Heart left ventricle (tissue), 16 donors: ENCODE measurements at regions not wholly inside any gene's neighbourhood (a gene's known extent, or its start where the extent isn't known, plus 50 kb on each side); places are given as distances from the start of the nearest gene placed in this dataset.

ENCODE experiments used
- ATAC-seq, 4 donors: fragments of 200-7000 bp; cut with Tn5 transposase; one replicate each; pipeline ENCODE4 v1.9.1; 2020 to 2022; ENCODE audit warnings: moderate library complexity in 4 of 4, mild to moderate bottlenecking in 3 of 4, moderate number of reproducible peaks in 1 of 4
- DNase-seq, 5 donors: peaks; one replicate each; pipeline ENCODE4 v3.0.0-alpha.2; 2020
- H3K27ac ChIP-seq, 12 donors: fragments of 200-600 bp; sonication (generic) in 4 of 12; one replicate each; pipeline versions ENCODE4 v1.5.0 to v1.8.0; 2016 to 2022; ENCODE audit warnings: mild to moderate bottlenecking in 2 of 12
- H3K27me3 ChIP-seq, 9 donors: fragments of 200-600 bp; sonication (generic) in 2 of 9; one replicate each; pipeline versions ENCODE4 v1.5.1 to v1.8.0; 2016 to 2022; ENCODE audit warnings: mild to moderate bottlenecking in 3 of 9
- H3K36me3 ChIP-seq, 9 donors: fragments of 200-600 bp; sonication (generic) in 2 of 9; one replicate each; pipeline versions ENCODE4 v1.5.0 to v1.8.0; 2018 to 2022; ENCODE audit warnings: mild to moderate bottlenecking in 2 of 9
- H3K4me1 ChIP-seq, 12 donors: fragments of 200-600 bp; sonication (generic) in 4 of 12; one replicate each; pipeline versions ENCODE4 v1.5.0 to v1.8.0; 2016 to 2022; ENCODE audit warnings: mild to moderate bottlenecking in 3 of 12
- H3K4me3 ChIP-seq, 12 donors: fragments of 200-600 bp; sonication (generic) in 4 of 12; one replicate each; pipeline versions ENCODE4 v1.5.0 to v1.8.0; 2017 to 2022; ENCODE audit warnings: mild to moderate bottlenecking in 9 of 12, moderate library complexity in 4 of 12
- H3K9me3 ChIP-seq, 12 donors: fragments of 200-600 bp; sonication (generic) in 4 of 12; one replicate each; pipeline versions ENCODE4 v1.5.0 to v1.8.0; 2016 to 2022; ENCODE audit warnings: mild to moderate bottlenecking in 1 of 12
- POLR2A ChIP-seq, 2 donors: fragments of 450-650 bp; IDR thresholded peaks; one replicate each; pipeline ENCODE4 v1.6.1; 2017; ENCODE audit warnings: antibody characterized with exemption in 2 of 2, mild to moderate bottlenecking in 2 of 2, moderate library complexity in 2 of 2
- WGBS, 4 donors: extraction: QIAGEN DNeasy Blood & Tissue Kit in 2 of 4; methylation state at CpG; one replicate each; pipeline versions ENCODE4 v1.1.5 to v1.1.7; 2013 to 2018; 5-methylcytosine and 5-hydroxymethylcytosine counted together
- intact Hi-C, 10 donors: fragments of 100-400 bp; cut with DNase I; formaldehyde crosslinking; loops; one replicate each; pipeline versions ENCODE4 v1.11.1 to v1.14.2; 2022
- TF ChIP-seq, protein P1 (sequence below), 12 donors: fragments of 200-600 bp; sonication (generic) in 4 of 12; IDR thresholded peaks; one replicate each; pipeline versions ENCODE4 v1.5.0 to v1.8.0; 2018 to 2022; ENCODE audit warnings: antibody characterized with exemption in 12 of 12, mild to moderate bottlenecking in 5 of 12
- donor health status: ischemic (EF 13 %, LVEDD 7.1; RV severe dilation, severe dysfunction).
- donor health status: healthy with polysubstance abuse.
- donor health status: DM: no; HTN: yes; CAD: no.
- donor health status: DM: no; HTN: no; CAD: no.
- donor health status: ischemic (EF 25% LVEDD 6.9; RV normal size, moderate dysfunction).
- donor health status: ischemic (EF 25% LVEDD 5.7; RV mildly dilated, moderate dysfunction).
- donor health status: healthy.
- donor health status: DM: yes; HTN: yes; CAD: no.
- donor health status: ischemic (EF 35%, LVEDD 5.7; RV mildly dilated, moderate dysfunction).
- donor health status: nonischemic (EF 11% LVEDD 7.7; RV severe dilation, severe dysfunction).
- donor health status: DM: yes; HTN: yes; CAD: no.
- donor health status: PGD.
- donor health status: ischemic (EF 29% LVEDD 5.4; RV normal size, mild dysfunction).
- donor health status: nonischemic (EF 23%, LVEDD 6.1; RV moderate dilation, normal function).

DNA sequence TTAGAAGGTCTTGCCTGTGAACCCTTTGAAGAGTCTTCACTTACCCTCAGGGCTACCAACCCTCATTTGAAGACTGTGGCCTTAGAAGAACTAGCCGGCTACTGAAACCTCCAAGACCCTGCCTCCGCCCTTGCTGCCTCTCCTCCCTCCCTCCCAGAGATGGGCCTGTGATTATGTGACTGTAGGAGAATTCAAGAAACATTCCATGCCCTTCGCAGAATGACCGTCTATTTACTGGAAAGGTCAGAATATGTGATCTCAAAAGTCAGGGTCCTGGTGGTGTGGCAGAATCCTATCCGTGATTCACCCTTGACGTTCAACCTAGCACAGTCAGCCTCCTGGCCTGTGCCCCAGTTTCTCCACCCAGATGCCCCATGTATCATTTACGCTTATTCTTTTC lies 109.6 kb downstream of the CTNND1 start:
- WGBS, 4 donors = 74 to 93% (median 90%) methylated on average over 7 of the region's 7 CpGs
- no peak overlapping the region for H3K4me3 ChIP-seq
- ATAC-seq = no peak
- no peak overlapping the region for H3K27ac ChIP-seq
- DNase-seq = no peak
- H3K36me3 ChIP-seq = no peaks in the 10 kb centered on the region
- H3K9me3 ChIP-seq = no peaks in the 10 kb centered on the region
- no peaks in the 10 kb centered on the region for H3K27me3 ChIP-seq
- no peaks in the 10 kb centered on the region for H3K4me1 ChIP-seq
- TF ChIP-seq POLR2A (IDR thresholded peaks at IDR 0.05) = no peak
- TF ChIP-seq, protein P1, sequence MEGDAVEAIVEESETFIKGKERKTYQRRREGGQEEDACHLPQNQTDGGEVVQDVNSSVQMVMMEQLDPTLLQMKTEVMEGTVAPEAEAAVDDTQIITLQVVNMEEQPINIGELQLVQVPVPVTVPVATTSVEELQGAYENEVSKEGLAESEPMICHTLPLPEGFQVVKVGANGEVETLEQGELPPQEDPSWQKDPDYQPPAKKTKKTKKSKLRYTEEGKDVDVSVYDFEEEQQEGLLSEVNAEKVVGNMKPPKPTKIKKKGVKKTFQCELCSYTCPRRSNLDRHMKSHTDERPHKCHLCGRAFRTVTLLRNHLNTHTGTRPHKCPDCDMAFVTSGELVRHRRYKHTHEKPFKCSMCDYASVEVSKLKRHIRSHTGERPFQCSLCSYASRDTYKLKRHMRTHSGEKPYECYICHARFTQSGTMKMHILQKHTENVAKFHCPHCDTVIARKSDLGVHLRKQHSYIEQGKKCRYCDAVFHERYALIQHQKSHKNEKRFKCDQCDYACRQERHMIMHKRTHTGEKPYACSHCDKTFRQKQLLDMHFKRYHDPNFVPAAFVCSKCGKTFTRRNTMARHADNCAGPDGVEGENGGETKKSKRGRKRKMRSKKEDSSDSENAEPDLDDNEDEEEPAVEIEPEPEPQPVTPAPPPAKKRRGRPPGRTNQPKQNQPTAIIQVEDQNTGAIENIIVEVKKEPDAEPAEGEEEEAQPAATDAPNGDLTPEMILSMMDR (IDR thresholded peaks at IDR 0.05) = no peak
- intact Hi-C loops = no loop called here

DNA sequence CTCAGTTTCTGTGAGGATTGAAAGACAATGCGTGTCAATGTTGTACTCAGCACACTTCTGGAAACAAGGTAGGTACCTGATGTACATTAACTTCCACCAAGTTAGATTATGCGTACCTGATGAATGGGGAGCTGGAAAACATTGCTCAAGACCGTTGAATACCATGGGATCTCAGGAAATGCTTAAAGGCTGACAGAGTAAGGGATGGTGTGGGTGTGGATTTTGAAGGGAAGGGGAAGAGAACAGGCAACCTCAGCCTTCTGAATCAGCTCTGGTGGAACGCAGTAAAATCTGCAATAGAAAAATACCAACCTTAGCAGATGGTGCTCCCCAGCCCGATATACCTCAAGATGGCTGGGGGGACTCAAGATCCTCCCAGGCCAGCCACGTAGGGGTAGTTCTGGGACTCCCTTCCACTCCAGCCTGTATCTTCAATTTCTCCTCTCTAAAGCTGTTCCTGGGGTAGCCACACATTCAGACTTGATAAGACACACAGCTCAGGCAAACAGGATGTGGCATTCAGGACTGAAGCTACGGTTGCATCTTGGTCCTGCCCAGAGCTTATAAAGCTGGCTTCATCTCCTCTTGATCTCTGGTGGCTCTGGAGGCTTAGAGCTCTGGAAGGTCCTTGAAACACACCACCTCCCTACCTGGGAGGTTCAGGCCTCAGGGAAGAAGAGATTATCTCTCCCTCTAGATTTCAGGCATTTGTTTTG lies 111.8 kb downstream of the CTNND1 start:
- no peaks in the 10 kb centered on the region for H3K4me1 ChIP-seq
- TF ChIP-seq, protein P1 (IDR thresholded peaks at IDR 0.05) = no peak
- TF ChIP-seq POLR2A (IDR thresholded peaks at IDR 0.05) = no peak
- H3K36me3 ChIP-seq = no peaks in the 10 kb centered on the region
- H3K27me3 ChIP-seq = no peaks in the 10 kb centered on the region
- 74 to 87% (median 77%) methylated on average over 7 of the region's 7 CpGs for WGBS, 4 donors
- ATAC-seq = no peak
- H3K27ac ChIP-seq = no peak overlapping the region
- no peak overlapping the region for H3K4me3 ChIP-seq
- no peaks in the 10 kb centered on the region for H3K9me3 ChIP-seq
- intact Hi-C loops = no loop called here
- DNase-seq = no peak

DNA sequence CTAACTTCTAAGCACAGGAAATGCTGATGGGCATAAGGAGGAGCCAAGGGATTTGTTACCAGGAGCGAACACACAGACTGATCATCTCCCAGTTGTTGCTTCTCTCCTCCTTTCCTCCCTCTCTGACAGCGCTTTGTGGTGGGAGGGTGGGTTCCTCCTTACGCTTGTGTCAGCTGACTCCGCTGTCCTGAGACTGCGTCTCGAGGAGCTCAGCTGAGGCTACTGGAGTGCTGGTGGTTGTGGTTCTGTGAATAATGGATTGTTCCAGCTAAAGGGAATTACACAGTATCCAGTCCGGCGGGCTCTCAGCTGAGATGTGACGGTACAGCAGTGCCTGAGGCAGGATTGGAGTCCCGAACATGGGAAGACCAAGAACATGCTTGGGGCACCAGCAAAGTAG lies 113.4 kb downstream of the CTNND1 start:
- Histone ChIP-seq H3K36me3 (no peaks in the 10 kb centered on the region), H3K4me1 (no peaks in the 10 kb centered on the region), H3K9me3 (no peaks in the 10 kb centered on the region), H3K4me3 (no peak overlapping the region), H3K27ac (no peak overlapping the region), H3K27me3 (no peaks in the 10 kb centered on the region)
- WGBS, 4 donors = 75 to 83% (median 81%) methylated on average over 10 of the region's 10 CpGs
- no peak for ATAC-seq
- intact Hi-C loops = no loop called here
- TF ChIP-seq, protein P1 (IDR thresholded peaks at IDR 0.05) = no peak
- DNase-seq = no peak

DNA sequence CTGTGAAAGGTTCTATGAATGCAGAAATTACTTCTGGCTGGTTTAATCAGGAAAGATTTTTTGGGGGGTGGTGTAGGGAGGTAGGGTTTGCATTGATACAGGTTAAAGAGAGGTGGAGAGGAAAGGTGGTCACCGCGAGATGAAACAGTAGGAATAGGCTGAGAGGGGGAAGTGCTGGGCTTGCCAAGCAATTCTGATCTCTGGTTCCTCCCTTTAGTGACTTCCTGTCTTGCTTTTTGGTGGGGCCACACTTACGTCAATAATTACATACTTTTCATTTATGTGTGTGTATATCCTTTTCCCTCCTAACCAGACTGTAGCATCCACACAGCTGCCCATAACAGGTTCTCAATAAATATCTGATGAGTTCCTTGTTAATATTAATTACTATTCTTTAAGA lies 120.0 kb downstream of the CTNND1 start:
- no peak overlapping the region for H3K4me3 ChIP-seq
- no peak for DNase-seq
- peak in 1 of 4 donors; percentile 82 for ATAC-seq
- TF ChIP-seq POLR2A (IDR thresholded peaks at IDR 0.05) = no peak
- TF ChIP-seq, protein P1 (IDR thresholded peaks at IDR 0.05) = no peak
- H3K9me3 ChIP-seq = no peaks in the 10 kb centered on the region
- intact Hi-C loops = no loop called here
- H3K27me3 ChIP-seq = no peaks in the 10 kb centered on the region
- peaks cover 0 to 8% (median 0%) of the 10 kb centered on the region in 12 donors for H3K4me1 ChIP-seq
- H3K27ac ChIP-seq = no peak overlapping the region
- WGBS, 4 donors = 56 to 71% (median 59%) methylated on average over 3 of the region's 3 CpGs
- no peaks in the 10 kb centered on the region for H3K36me3 ChIP-seq
